ENCODE measurements at regions not wholly inside any gene's neighbourhood (a gene's known extent, or its start where the extent isn't known, plus 50 kb on each side); places are given as distances from the start of the nearest gene placed in this dataset.

GRCh38 chr10:110355141-110355831 lies 50.6 kb upstream of the SMNDC1 start:
- ChIA-PET POLR2A (interaction anchor here (0.7 kb wide), 1 partner anchor 20 kb away, joined by 3 read pairs; no protein-coding TSS in a partner anchor), CTCF (ENCODE audit: low intra/inter-chr PET ratio) (no interaction called here)
- Histone ChIP-seq H3K9me3 (replicated peaks; ENCODE audit: control insufficient read depth, insufficient read depth, low read depth, low read length) (no peaks in the 10 kb centered on the region), H3K27ac (ENCODE audit: extremely low read depth, low read depth, low read length) (no peak overlapping the region), H2AFZ (ENCODE audit: low read depth, low read length) (no peak overlapping the region), H3K36me3 (ENCODE audit: control insufficient read depth, insufficient read depth, low read length) (no peaks in the 10 kb centered on the region), H4K20me1 (replicated peaks; ENCODE audit: control insufficient read depth, insufficient read depth, low read length) (no peaks in the 10 kb centered on the region), H3K27me3 (ENCODE audit: control insufficient read depth in 2 of 2, insufficient read depth in 2 of 2, low read length in 2 of 2) (peaks cover 0 to 46% of the 10 kb centered on the region in 2 experiments; a peak in 4 of 5 replicates), H3K9me1 (ENCODE audit: control insufficient read depth, insufficient read depth, low read length) (no peaks in the 10 kb centered on the region), H3K79me2 (ENCODE audit: control insufficient read depth, insufficient read depth, low read length) (no peaks in the 10 kb centered on the region), H3K4me2 (ENCODE audit: insufficient read depth, low read length) (no peak overlapping the region), H3K4me1 (replicated peaks in 1 of 2; ENCODE audit: control insufficient read depth in 2 of 2, insufficient read depth in 2 of 2, low read length in 2 of 2) (peaks cover 0 to 8% of the 10 kb centered on the region in 2 experiments; a peak in 3 of 5 replicates), H3K9ac (ENCODE audit: insufficient read depth in 1 of 2, low read depth in 2 of 2, low read length in 2 of 2) (no peak overlapping the region), H3K4me3 (no peak overlapping the region)
- 3% methylated on average over 3 of the region's 10 CpGs for WGBS (ENCODE audit: insufficient coverage, low coverage, missing lambda C conversion rate)
- in situ Hi-C loops (cut with MboI) (no loop called here), intact Hi-C loops (cut with micrococcal nuclease) (loop anchor here (5.0 kb wide), 1 partner anchor 42 kb away; no protein-coding TSS in a partner anchor)
- FAIRE-seq, result no peak
- BruUV-seq (replicated peaks), result no TSS peak
- ATAC-seq, result no peak
- DNase-seq (ENCODE audit: extremely low read depth in 1 of 4, low spot score in 3 of 4), result no peak
- TF ChIP-seq REST (IDR thresholded peaks at IDR 0.05; ENCODE audit: borderline replicate concordance) (0 out of 2 replicates have a peak, but pooled peaks have one; percentile 17), REST (CRISPR knock-in tag; IDR thresholded peaks at IDR 0.05; ENCODE audit: low read depth) (no peak), XRCC3 (IDR thresholded peaks at IDR 0.05) (no peak)

Data from K562 (cell line).